Psoas muscle (tissue), 7 donors: ENCODE measurements at regions not wholly inside any gene's neighbourhood (a gene's known extent, or its start where the extent isn't known, plus 50 kb on each side); places are given as distances from the start of the nearest gene placed in this dataset.

ENCODE experiments used
- ATAC-seq, 4 donors: fragments of 200-7000 bp; cut with Tn5 transposase; one replicate each; pipeline ENCODE4 v1.9.1; 2020; ENCODE audit warnings: moderate library complexity in 3 of 4, mild to moderate bottlenecking in 2 of 4
- DNase-seq, 2 donors: peaks; one replicate each; pipeline ENCODE4 v3.0.0-alpha.2; 2020
- H3K27ac ChIP-seq: fragments of 200-600 bp; one replicate; pipeline ENCODE4 v1.8.0; 2022
- H3K27me3 ChIP-seq, 3 donors: fragments of 200-600 bp in 1 of 3; one replicate each; pipeline versions ENCODE4 v1.6.1 to v1.8.0; 2013 to 2022; ENCODE audit warnings: low read length in 2 of 3, mild to moderate bottlenecking in 2 of 3, moderate library complexity in 1 of 3; ENCODE audit not compliant: insufficient read depth in 3 of 3
- H3K36me3 ChIP-seq, 2 donors: fragments of 200-600 bp in 1 of 2; one replicate each; pipeline versions ENCODE4 v1.6.1 to v1.8.0; 2013 to 2022; ENCODE audit warnings: low read depth in 1 of 2, mild to moderate bottlenecking in 1 of 2, moderate library complexity in 1 of 2; ENCODE audit not compliant: insufficient read depth in 1 of 2
- H3K4me1 ChIP-seq: fragments of 200-600 bp; one replicate; pipeline ENCODE4 v1.8.0; 2022
- H3K4me3 ChIP-seq: fragments of 200-600 bp; one replicate; pipeline ENCODE4 v1.8.0; 2022; ENCODE audit warnings: mild to moderate bottlenecking
- H3K9me3 ChIP-seq: fragments of 200-600 bp; one replicate; pipeline ENCODE4 v1.8.0; 2022
- WGBS, 3 donors: extraction: QIAGEN DNeasy Blood & Tissue Kit; methylation state at CpG; one replicate each; pipeline versions ENCODE4 v1.1.6 to v1.1.7; 2013; 5-methylcytosine and 5-hydroxymethylcytosine counted together
- intact Hi-C, 2 donors: fragments of 100-400 bp; cut with DNase I; formaldehyde crosslinking; loops; one replicate each; pipeline versions ENCODE4 v1.11.0 to v1.14.2; 2022
- TF ChIP-seq, protein P1 (sequence below): fragments of 200-600 bp; IDR thresholded peaks from one replicate; pipeline ENCODE4 v1.8.0; 2022; ENCODE audit warnings: antibody characterized with exemption
- donor health status: healthy with polysubstance abuse.
- donor health status: DM: no; HTN: no; CAD: no; lungs with moderate emphysema.
- donor health status: Bipolar disorder and iron deficiency.
- donor health status: healthy.
- donor health status: DM: yes; HTN: yes; CAD: no.
- donor health status: DM: no; HTN: no; CAD: no.
- donor health status: DM: yes; HTN: yes; CAD: no.

DNA sequence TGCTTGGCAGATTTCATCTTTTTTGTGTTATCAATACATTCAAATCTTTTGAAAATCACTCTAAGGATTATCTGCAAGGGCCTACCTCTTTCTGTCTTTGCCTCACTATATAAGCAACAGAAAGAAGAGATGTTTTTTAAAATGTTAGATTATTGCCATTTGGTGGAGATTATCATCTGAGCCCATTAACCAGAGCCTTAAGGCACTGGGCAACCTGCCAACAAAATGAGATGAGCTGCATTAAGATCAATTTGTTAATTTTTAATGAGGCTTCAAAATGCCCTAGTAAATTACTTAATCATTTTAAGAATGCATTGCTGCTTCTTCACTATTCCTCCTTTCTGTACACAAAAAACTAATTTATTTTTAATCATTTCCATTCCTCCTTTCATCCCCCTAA, 314.1 kb downstream of the SNX13 start:
- Histone ChIP-seq H3K36me3 (no peaks in the 10 kb centered on the region), H3K27ac (no peak overlapping the region), H3K4me1 (no peaks in the 10 kb centered on the region), H3K9me3 (no peaks in the 10 kb centered on the region), H3K4me3 (no peak overlapping the region), H3K27me3 (no peaks in the 10 kb centered on the region)
- ATAC-seq (no peak), DNase-seq (no peak)
- intact Hi-C loops, result no loop called here
- TF ChIP-seq, protein P1, sequence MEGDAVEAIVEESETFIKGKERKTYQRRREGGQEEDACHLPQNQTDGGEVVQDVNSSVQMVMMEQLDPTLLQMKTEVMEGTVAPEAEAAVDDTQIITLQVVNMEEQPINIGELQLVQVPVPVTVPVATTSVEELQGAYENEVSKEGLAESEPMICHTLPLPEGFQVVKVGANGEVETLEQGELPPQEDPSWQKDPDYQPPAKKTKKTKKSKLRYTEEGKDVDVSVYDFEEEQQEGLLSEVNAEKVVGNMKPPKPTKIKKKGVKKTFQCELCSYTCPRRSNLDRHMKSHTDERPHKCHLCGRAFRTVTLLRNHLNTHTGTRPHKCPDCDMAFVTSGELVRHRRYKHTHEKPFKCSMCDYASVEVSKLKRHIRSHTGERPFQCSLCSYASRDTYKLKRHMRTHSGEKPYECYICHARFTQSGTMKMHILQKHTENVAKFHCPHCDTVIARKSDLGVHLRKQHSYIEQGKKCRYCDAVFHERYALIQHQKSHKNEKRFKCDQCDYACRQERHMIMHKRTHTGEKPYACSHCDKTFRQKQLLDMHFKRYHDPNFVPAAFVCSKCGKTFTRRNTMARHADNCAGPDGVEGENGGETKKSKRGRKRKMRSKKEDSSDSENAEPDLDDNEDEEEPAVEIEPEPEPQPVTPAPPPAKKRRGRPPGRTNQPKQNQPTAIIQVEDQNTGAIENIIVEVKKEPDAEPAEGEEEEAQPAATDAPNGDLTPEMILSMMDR, result no peak

DNA sequence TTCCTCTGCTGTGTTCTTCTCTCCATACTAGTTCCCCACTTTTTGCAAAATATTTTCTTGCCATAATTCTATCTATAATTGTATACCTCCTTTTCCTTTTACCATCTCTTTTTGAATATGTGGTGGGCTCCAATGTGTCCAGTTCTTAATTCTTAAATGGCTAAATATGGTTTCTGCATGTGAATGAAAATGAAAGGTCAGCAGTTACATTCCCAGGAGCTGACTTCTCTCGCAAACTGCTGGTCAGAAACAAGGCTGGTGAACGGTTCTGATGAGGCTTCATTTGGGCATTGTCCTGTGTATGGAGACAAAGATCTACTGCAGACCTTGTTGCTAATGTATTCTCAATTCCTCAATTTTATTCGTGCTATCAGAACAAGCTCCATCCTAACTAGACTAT, 309.2 kb downstream of the SNX13 start:
- Histone ChIP-seq H3K9me3 (no peaks in the 10 kb centered on the region), H3K4me1 (no peaks in the 10 kb centered on the region), H3K27ac (no peak overlapping the region), H3K4me3 (no peak overlapping the region), H3K27me3 (no peaks in the 10 kb centered on the region), H3K36me3 (no peaks in the 10 kb centered on the region)
- ATAC-seq (no peak), DNase-seq (no peak)
- 81 to 87% (median 82%) methylated on average over 3 of the region's 3 CpGs for WGBS, 3 donors
- TF ChIP-seq, protein P1, result no peak
- intact Hi-C loops, result no loop called here

DNA sequence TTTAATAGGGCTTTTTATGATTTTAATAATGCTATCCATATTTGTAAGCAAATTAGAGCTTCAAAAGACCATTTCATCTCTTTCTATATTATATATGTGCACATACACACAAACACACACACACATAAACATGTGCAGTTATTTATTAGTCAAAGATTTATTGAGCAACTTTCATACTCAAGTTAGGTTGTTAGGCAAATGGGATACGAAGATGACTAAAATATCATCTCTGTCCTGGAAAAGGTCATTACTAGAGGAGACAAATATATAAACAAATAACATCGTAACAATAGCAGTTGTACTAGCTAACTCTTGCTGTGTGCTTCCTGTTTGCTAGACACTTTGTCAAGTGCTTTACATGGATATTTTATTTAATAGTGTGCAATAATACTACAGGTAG, 307.9 kb downstream of the SNX13 start:
- H3K4me3 ChIP-seq, result no peak overlapping the region
- no peak overlapping the region for H3K27ac ChIP-seq
- H3K9me3 ChIP-seq, result no peaks in the 10 kb centered on the region
- 84 to 88% (median 84%) methylated on average over 2 of the region's 2 CpGs for WGBS, 3 donors
- intact Hi-C loops, result no loop called here
- no peaks in the 10 kb centered on the region for H3K27me3 ChIP-seq
- ATAC-seq, result no peak
- TF ChIP-seq, protein P1, result no peak
- H3K4me1 ChIP-seq, result no peaks in the 10 kb centered on the region
- H3K36me3 ChIP-seq, result no peaks in the 10 kb centered on the region
- no peak for DNase-seq

DNA sequence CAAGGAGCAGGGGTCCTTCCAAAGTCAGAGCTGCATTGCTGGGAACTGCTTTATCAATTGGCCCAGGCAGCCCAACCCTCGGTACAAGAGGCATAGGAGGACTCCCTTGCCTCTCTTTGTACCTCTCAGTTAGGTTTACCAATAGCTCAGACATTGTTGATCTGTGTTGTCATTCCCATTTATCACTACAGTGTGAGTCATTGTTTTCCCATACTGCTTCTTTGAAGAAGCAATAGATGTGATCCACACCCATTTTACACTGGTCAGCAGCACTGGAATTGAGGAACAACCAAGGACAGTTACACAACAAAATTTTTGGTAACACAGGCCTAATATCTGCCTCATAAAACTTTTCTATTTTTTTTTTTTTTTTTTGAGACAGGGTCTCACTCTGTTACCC, 307.2 kb downstream of the SNX13 start:
- Histone ChIP-seq H3K27ac (no peak overlapping the region), H3K36me3 (no peaks in the 10 kb centered on the region), H3K4me3 (no peak overlapping the region), H3K27me3 (no peaks in the 10 kb centered on the region), H3K9me3 (no peaks in the 10 kb centered on the region), H3K4me1 (no peaks in the 10 kb centered on the region)
- TF ChIP-seq, protein P1, result no peak
- WGBS, 3 donors, result 71 to 85% (median 83%) methylated on average over 1 of the region's 1 CpG
- intact Hi-C loops, result no loop called here
- DNase-seq (no peak), ATAC-seq (no peak)

DNA sequence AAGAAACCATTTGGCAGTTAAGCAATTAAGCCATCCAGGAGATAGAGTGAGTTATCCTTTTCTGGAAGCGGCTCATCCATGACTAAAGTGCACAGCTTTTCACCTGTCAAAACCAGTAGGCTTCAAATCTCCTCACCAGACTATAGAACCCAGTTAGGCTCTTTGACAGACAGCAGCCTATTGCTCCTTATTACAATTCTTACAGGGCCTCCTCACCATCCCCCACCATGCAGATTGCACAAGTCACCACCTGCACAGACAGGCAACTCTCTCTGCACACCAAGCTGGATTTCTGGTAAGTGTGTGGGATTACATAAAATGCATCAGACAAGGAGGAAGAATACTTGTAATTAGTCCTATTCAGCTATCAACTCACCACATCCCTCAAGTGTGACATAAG, 301.6 kb downstream of the SNX13 start:
- TF ChIP-seq, protein P1, result no peak
- Histone ChIP-seq H3K4me3 (no peak overlapping the region), H3K27ac (no peak overlapping the region), H3K36me3 (no peaks in the 10 kb centered on the region), H3K9me3 (no peaks in the 10 kb centered on the region), H3K4me1 (no peaks in the 10 kb centered on the region), H3K27me3 (no peaks in the 10 kb centered on the region)
- DNase-seq, result no peak
- no peak for ATAC-seq
- intact Hi-C loops, result no loop called here
- 76 to 93% (median 91%) methylated on average over 1 of the region's 1 CpG for WGBS, 3 donors
